ENCODE measurements at regions not wholly inside any gene's neighbourhood (a gene's known extent, or its start where the extent isn't known, plus 50 kb on each side); places are given as distances from the start of the nearest gene placed in this dataset.

DNA sequence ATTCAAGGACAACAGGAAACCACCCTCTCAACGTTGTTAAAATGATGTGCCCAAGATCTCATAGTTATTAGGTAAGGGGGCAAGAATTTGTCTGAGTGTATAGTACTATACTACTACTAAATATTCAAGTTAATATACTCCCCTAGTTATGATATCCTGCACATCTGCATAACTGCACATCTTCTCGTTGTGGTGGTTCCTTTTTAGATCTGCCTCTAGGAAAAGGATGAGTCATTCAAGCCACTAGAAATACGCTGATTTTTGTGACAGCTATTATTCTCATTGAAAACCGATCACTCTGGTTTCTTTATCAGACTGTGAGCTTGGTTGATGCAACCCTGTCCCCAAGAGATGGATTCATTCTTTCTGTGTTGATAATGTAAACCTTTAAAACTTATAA is 1067.0 kb upstream of the FANCL start:
- H3K36me3 ChIP-seq (ENCODE audit: control insufficient read depth in 2 of 2, insufficient read depth in 2 of 2, low read length in 1 of 2), result no peaks in the 10 kb centered on the region
- in situ Hi-C loops (cut with MboI), result no loop called here

More for the DNA sequence above, 1067.0 kb upstream of the FANCL start:
- Histone ChIP-seq H3K79me2 (ENCODE audit: control insufficient read depth, insufficient read depth, low read length) (no peaks in the 10 kb centered on the region), H3K27me3 (replicated peaks in 1 of 2; ENCODE audit: control insufficient read depth in 2 of 2, insufficient read depth in 2 of 2, low read length in 1 of 2) (no peaks in the 10 kb centered on the region), H3K9me3 (replicated peaks; ENCODE audit: control insufficient read depth, insufficient read depth, low read length) (no peaks in the 10 kb centered on the region), H3K4me3 (no peak overlapping the region), H3K27ac (ENCODE audit: control insufficient read depth, insufficient read depth) (no peak overlapping the region), H3K9ac (ENCODE audit: control insufficient read depth, insufficient read depth, low read length) (no peak overlapping the region), H2AFZ (ENCODE audit: control insufficient read depth, low read depth, low read length) (no peak overlapping the region), H3K4me2 (ENCODE audit: control insufficient read depth, insufficient read depth) (no peak overlapping the region), H4K20me1 (ENCODE audit: control insufficient read depth, insufficient read depth) (no peaks in the 10 kb centered on the region), H3K4me1 (ENCODE audit: control insufficient read depth, insufficient read depth, low read length) (no peaks in the 10 kb centered on the region; the same call in 1 of the 2 replicates)
- ATAC-seq (no peak), DNase-seq (ENCODE audit: low read depth, low spot score) (no peak), FAIRE-seq (no peak)
- ChIA-PET POLR2A (no interaction called here), CTCF (no interaction called here), SMC1A (ENCODE audit: uncharacterized antibody, unreplicated experiment) (no interaction called here), RAD21 (ENCODE audit: unreplicated experiment) (no interaction called here)
- WGBS (ENCODE audit: insufficient coverage, insufficient replicate concordance, low lambda C conversion rate, missing lambda C conversion rate), result 21% methylated on average over 4 of the region's 4 CpGs
- no TSS peak for BruUV-seq (replicated peaks)
- TF ChIP-seq, protein P1, sequence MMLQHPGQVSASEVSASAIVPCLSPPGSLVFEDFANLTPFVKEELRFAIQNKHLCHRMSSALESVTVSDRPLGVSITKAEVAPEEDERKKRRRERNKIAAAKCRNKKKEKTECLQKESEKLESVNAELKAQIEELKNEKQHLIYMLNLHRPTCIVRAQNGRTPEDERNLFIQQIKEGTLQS (IDR thresholded peaks at IDR 0.05; ENCODE audit: borderline replicate concordance, extremely low read depth, low read depth, low read length), result no peak
- TF ChIP-seq NR2C1 (IDR thresholded peaks at IDR 0.05) (no peak), NFYB (IDR thresholded peaks at IDR 0.05; ENCODE audit: insufficient read depth, low read depth, low read length) (no peak), FOXK2 (IDR thresholded peaks at IDR 0.05) (no peak), CEBPB (IDR thresholded peaks at IDR 0.05; ENCODE audit: borderline replicate concordance in 1 of 2, low read depth in 2 of 2, low read length in 2 of 2) (no peak), RBBP5 (conservative IDR thresholded peaks at IDR 0.05) (no peak), TCF12 (IDR thresholded peaks at IDR 0.05; ENCODE audit: low read depth, low read length) (no peak), TBL1XR1 (IDR thresholded peaks at IDR 0.05; ENCODE audit: low read depth, low read length) (no peak), RAD21 (IDR thresholded peaks at IDR 0.05; ENCODE audit: insufficient read depth, low read depth, low read length) (no peak), ZSCAN29 (IDR thresholded peaks at IDR 0.05) (no peak), DPF2 (IDR thresholded peaks at IDR 0.05) (no peak), CBX3 (IDR thresholded peaks at IDR 0.05; ENCODE audit: borderline replicate concordance, low read depth) (no peak), ZBED1 (IDR thresholded peaks at IDR 0.05; ENCODE audit: borderline replicate concordance) (no peak), TCF7 (IDR thresholded peaks at IDR 0.05; ENCODE audit: borderline replicate concordance) (no peak)
- TF ChIP-seq, protein P2, sequence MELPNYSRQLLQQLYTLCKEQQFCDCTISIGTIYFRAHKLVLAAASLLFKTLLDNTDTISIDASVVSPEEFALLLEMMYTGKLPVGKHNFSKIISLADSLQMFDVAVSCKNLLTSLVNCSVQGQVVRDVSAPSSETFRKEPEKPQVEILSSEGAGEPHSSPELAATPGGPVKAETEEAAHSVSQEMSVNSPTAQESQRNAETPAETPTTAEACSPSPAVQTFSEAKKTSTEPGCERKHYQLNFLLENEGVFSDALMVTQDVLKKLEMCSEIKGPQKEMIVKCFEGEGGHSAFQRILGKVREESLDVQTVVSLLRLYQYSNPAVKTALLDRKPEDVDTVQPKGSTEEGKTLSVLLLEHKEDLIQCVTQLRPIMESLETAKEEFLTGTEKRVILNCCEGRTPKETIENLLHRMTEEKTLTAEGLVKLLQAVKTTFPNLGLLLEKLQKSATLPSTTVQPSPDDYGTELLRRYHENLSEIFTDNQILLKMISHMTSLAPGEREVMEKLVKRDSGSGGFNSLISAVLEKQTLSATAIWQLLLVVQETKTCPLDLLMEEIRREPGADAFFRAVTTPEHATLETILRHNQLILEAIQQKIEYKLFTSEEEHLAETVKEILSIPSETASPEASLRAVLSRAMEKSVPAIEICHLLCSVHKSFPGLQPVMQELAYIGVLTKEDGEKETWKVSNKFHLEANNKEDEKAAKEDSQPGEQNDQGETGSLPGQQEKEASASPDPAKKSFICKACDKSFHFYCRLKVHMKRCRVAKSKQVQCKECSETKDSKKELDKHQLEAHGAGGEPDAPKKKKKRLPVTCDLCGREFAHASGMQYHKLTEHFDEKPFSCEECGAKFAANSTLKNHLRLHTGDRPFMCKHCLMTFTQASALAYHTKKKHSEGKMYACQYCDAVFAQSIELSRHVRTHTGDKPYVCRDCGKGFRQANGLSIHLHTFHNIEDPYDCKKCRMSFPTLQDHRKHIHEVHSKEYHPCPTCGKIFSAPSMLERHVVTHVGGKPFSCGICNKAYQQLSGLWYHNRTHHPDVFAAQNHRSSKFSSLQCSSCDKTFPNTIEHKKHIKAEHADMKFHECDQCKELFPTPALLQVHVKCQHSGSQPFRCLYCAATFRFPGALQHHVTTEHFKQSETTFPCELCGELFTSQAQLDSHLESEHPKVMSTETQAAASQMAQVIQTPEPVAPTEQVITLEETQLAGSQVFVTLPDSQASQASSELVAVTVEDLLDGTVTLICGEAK (IDR thresholded peaks at IDR 0.05; ENCODE audit: borderline replicate concordance), result no peak
- intact Hi-C loops (cut with micrococcal nuclease; ENCODE audit: unreplicated experiment), result loop anchor here (10.0 kb wide), 2 partner anchors 257 to 1337 kb away; no protein-coding TSS in a partner anchor

All from GM12878 (cell line).